OCI-LY3 (cell line): ENCODE measurements at regions not wholly inside any gene's neighbourhood (a gene's known extent, or its start where the extent isn't known, plus 50 kb on each side); places are given as distances from the start of the nearest gene placed in this dataset.

Experiments used
- H2AFZ ChIP-seq: fragments of 200-600, 300-600 bp; shearing (Covaris generic); 2 replicates; pipeline ENCODE4 v1.6.0; 2014; ENCODE audit warnings: antibody characterized with exemption, low read depth, low read length
- H3K27ac ChIP-seq: fragments of 200-600, 300-600 bp; sonication (generic); 2 replicates; pipeline ENCODE4 v1.5.1; 2014; ENCODE audit warnings: mild to moderate bottlenecking, low read length, moderate library complexity, mixed read lengths
- H3K27me3 ChIP-seq: fragments of 200-600, 300-600 bp; sonication (generic); 2 replicates; pipeline ENCODE4 v1.6.1; 2014; ENCODE audit warnings: low read depth, low read length, mixed read lengths
- H3K36me3 ChIP-seq: fragments of 200-600, 300-600 bp; sonication (generic); replicated peaks from 2 replicates; pipeline ENCODE3; 2014; ENCODE audit warnings: low read depth, low read length, mixed read lengths
- H3K4me1 ChIP-seq: fragments of 300-600, 200-600 bp; sonication (generic); 2 replicates; pipeline ENCODE4 v1.6.1; 2014; ENCODE audit warnings: low read length, mixed read lengths
- H3K4me2 ChIP-seq: fragments of 200-600, 300-600 bp; sonication (generic); 2 replicates; pipeline ENCODE4 v1.6.1; 2014; ENCODE audit warnings: low read length, mixed read lengths
- H3K4me3 ChIP-seq: fragments of 300-600, 200-600 bp; sonication (generic); 2 replicates; pipeline ENCODE4 v1.5.1; 2014; ENCODE audit warnings: antibody characterized with exemption, mild to moderate bottlenecking, low read length, moderate library complexity
- H3K79me2 ChIP-seq: fragments of 300-600, 200-600 bp; shearing (Covaris generic); 2 replicates; pipeline ENCODE4 v1.6.1; 2014; ENCODE audit warnings: mild to moderate bottlenecking, low read length, mixed read lengths
- H3K9ac ChIP-seq: fragments of 300-600, 200-600 bp; shearing (Covaris generic); 2 replicates; pipeline ENCODE4 v1.6.0; 2014; ENCODE audit warnings: mild to moderate bottlenecking, low read length, moderate library complexity
- H3K9me3 ChIP-seq: fragments of 200-600, 300-600 bp; shearing (Covaris generic); 2 replicates; pipeline ENCODE4 v1.6.1; 2014; ENCODE audit warnings: low read length, mixed read lengths; ENCODE audit not compliant: insufficient read depth
- H4K20me1 ChIP-seq: fragments of 200-600, 300-600 bp; sonication (generic); 2 replicates; pipeline ENCODE4 v1.6.1; 2016; ENCODE audit warnings: low read length, mixed read lengths; ENCODE audit not compliant: insufficient read depth
- CTCF ChIP-seq: fragments of 200-600, 300-600 bp; sonication (generic); IDR thresholded peaks from 2 replicates; pipeline ENCODE4 v1.5.1; 2014; ENCODE audit warnings: antibody characterized with exemption, low read length, low read depth
- EZH2phosphoT487 ChIP-seq: fragments of 200-600 bp; shearing (Covaris generic); IDR thresholded peaks from 2 replicates; pipeline ENCODE4 v1.6.1; 2018; ENCODE audit warnings: antibody characterized with exemption, mixed run types, low read depth

GRCh38 chr9:12879961-12880360 lies 105.1 kb downstream of the LURAP1L start:
- H3K4me1 ChIP-seq: no peaks in the 10 kb centered on the region
- TF ChIP-seq CTCF: no peak
- TF ChIP-seq EZH2phosphoT487: no peak
- no peak overlapping the region for H3K9ac ChIP-seq

GRCh38 chr9:12880406-12881015 lies 105.7 kb downstream of the LURAP1L start:
- Histone ChIP-seq H3K4me3 (no peak overlapping the region), H3K79me2 (no peaks in the 10 kb centered on the region), H3K9ac (no peak overlapping the region), H3K9me3 (no peaks in the 10 kb centered on the region), H3K27ac (no peak overlapping the region), H3K36me3 (no peaks in the 10 kb centered on the region), H3K4me2 (no peak overlapping the region), H2AFZ (no peak overlapping the region), H3K4me1 (no peaks in the 10 kb centered on the region), H4K20me1 (no peaks in the 10 kb centered on the region), H3K27me3 (no peaks in the 10 kb centered on the region)
- TF ChIP-seq CTCF: no peak
- no peak for TF ChIP-seq EZH2phosphoT487

More at GRCh38 chr9:12879961-12880360, 105.1 kb downstream of the LURAP1L start:
- Histone ChIP-seq H4K20me1 (no peaks in the 10 kb centered on the region), H3K4me3 (no peak overlapping the region), H3K27me3 (no peaks in the 10 kb centered on the region), H2AFZ (no peak overlapping the region), H3K27ac (no peak overlapping the region), H3K9me3 (no peaks in the 10 kb centered on the region), H3K79me2 (no peaks in the 10 kb centered on the region), H3K36me3 (no peaks in the 10 kb centered on the region), H3K4me2 (no peak overlapping the region)

- no peak overlapping the region for H2AFZ ChIP-seq
Measured at GRCh38 chr9:12882430-12882829, 107.6 kb downstream of the LURAP1L start.

More at GRCh38 chr9:12882430-12882829, 107.6 kb downstream of the LURAP1L start:
- Histone ChIP-seq H3K27ac (no peak overlapping the region), H3K27me3 (no peaks in the 10 kb centered on the region), H3K4me1 (no peaks in the 10 kb centered on the region), H3K79me2 (no peaks in the 10 kb centered on the region), H4K20me1 (no peaks in the 10 kb centered on the region), H3K4me3 (no peak overlapping the region), H3K36me3 (no peaks in the 10 kb centered on the region), H3K9ac (no peak overlapping the region), H3K4me2 (no peak overlapping the region), H3K9me3 (no peaks in the 10 kb centered on the region)
- TF ChIP-seq CTCF: no peak
- TF ChIP-seq EZH2phosphoT487: no peak
